Suppressor macrophage treated with lipopolysaccharide for 4 hours (primary cell): ENCODE measurements at regions not wholly inside any gene's neighbourhood (a gene's known extent, or its start where the extent isn't known, plus 50 kb on each side); places are given as distances from the start of the nearest gene placed in this dataset.
"Not testable (repeated sequence)": the region's sequence is repeated elsewhere in the genome, so short reads cannot be mapped to it uniquely, and the experiment has no call there.

Source experiments
- DNase-seq: peaks from one replicate; pipeline ENCODE4 v3.0.0-alpha.2; 2020

DNA sequence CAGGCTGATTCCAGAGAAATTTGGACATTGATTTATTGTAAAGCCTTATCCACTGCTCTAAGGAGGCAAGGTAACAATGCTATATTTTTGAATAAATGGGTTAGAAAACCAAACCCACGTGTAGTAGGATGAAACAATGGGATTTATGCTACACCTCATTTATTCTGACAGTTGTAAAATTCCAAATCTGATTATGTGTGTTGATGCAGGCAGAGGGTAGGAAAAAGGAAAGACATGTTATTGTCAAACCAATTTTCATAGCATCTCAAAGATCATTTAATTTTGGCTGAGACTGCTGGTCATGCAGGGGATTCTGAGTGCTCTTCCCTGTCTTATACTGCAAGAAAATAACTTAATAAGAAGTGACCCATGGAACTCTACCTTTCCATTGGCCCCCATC lies 1219.9 kb upstream of the SORCS1 start:
- no peak for DNase-seq

DNA sequence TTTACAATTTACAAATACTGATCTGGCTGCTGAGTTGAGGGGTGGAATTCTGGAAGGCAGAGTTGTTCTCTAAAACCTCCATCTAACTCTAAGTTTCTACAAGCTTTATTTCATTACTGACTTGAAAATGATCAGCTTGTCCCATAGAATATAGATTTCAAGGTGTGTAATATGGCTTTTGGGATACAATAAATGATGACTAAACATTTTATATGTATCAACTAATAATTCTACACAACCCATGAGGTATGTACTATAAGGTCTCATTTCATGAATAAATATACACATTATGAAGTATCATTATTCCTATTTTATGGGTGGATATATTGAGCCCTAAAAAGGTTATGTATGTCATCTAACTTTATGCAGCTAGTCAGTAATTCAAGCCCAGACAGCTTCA lies 1214.3 kb upstream of the SORCS1 start:
- DNase-seq: no peak

DNA sequence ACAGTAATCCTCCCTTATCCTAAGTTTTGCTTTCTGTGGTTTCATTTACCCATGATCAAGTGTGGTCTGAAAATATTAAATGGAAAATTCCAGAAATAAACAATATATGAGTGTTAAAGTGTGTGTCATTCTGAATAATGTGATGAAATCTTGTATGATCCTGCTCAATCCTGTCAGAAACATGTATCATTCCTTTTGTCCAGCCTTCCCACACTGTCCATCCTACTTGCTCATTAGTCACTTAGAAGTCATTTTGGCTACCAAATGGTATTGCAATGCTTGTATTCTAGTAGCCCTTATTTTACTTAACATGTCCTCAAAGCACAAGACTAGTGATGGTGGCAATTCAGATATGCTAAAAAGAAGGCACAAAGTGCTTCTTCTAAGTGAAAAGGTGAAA lies 1211.2 kb upstream of the SORCS1 start:
- no peak for DNase-seq

DNA sequence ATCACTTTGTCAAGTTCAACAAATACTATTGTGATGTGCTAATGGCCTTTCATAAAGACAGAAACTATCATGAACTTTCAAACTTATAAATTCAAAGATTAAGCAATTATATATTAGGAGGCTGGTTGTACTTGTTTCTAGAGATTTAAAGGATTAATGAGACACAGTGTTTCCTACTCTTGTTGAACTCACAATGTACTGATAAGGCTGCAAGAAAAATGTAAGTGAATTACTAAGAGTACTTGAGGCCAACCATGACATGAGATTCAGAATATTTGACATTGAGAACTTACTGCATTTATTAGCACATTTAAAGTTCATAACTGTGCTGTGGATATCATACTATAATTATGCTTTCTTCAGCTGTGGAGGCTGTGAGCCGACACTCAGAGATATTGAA lies 1210.5 kb upstream of the SORCS1 start:
- no peak for DNase-seq

DNA sequence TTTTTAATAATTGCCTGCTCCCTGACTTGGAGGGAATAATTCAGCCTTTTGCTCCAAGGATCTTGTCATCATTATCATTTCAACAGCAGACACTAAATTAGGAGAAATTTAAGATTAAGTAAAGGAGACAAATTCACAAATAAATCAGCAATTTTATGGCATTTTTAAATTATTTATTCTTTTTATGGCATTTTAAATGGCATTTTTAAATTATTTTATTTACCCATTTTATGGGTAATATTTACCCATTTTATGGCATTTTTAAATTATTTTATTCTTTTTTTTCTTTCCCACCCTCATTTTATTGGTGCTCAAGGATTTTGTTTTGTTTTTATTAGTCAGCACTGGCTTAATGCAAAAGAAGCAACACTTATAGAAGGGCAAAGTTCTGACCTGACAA lies 1201.0 kb upstream of the SORCS1 start:
- DNase-seq: no peak

DNA sequence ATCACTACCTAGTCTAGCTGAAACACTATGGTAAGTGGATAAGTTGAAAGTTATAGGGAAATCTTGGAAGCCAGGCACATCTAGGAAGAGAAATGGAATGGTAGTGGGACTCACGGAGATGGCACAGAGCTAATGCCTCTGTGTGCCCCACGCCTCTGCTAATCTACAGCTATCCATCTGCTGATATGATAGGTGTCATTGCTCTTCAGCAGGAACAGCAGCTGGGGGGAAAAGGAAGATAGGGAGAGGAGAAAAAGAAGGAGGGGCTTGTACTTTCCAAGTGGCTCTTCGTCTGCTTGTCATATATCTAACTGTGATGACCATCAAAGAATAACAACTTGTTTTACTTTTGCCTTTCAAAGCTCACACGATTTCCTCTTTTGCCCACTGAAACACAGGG lies 1199.1 kb upstream of the SORCS1 start:
- no peak for DNase-seq

DNA sequence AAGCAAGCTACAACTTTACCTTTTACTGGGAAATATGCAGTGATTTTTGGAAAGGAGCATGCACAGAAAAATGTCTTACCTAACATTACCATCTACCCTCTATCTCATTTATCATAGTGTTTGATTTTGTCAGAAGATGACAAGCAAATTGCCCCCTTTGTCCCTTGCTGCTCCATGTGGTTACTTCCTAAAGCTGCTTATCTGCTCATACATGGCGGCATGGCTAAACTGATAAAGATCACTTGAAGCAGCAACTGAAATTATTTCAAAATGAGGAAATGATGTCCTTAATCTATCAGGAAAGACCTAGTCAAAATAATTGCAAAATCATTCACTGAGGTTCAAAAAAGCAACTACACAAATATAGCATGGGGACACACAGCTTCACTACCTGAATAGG lies 1198.5 kb upstream of the SORCS1 start:
- no peak for DNase-seq

DNA sequence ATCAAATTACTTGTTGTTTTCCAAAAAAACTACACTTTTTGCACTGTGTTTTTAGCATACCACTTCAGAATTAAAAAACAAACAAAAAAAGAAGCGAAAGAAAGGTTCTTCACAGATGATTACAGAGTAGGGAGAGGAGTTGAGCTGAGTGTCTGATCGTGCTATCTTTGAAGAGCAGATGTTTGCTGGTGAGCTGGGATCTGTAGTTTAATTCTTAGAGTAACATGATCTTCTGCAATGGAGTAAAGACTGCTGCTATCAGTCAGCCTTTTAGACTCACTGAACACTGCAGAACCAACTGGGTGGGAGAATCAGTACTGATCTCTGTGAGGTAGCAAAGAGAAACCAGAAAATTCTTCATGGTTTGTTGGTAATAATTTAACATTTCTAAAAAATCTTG lies 1197.8 kb upstream of the SORCS1 start:
- no peak for DNase-seq

DNA sequence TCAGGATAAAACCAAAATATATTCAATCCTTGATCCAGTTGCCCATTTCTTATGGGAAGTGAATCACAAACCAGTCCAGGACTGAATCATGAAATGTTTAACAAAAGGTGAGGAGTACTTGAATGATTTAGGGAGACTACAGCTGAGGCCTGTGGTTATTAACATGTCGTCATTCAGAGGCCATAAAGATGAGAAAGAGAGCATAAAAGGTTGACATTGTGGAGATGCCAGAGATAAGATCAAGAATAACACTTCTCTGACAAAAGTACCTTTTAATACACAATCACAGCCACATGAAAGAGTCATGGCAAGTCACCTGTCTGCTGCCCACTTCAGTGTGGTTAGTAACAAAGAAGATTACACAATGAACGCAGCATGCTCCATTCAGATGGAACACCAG lies 1195.7 kb upstream of the SORCS1 start:
- DNase-seq: no peak

DNA sequence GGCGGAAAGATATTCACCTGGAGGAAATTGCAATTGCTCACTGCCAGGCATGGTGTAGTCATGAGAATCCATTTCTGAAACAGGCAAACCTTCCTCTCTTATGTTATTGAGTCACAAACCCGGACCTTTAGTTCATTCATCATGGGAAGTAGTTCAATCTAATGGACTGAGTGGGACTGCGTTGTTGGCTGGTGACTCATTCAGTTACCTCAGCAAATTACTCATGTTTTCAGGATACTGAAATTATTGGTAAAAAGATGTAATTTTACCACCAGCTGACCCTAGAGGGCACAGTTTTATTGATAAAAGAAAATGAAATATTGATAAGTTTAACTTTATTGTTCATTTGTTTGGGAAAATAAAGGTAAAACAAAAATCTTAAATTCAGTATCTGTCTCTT lies 1194.4 kb upstream of the SORCS1 start:
- peak; percentile 46 for DNase-seq

DNA sequence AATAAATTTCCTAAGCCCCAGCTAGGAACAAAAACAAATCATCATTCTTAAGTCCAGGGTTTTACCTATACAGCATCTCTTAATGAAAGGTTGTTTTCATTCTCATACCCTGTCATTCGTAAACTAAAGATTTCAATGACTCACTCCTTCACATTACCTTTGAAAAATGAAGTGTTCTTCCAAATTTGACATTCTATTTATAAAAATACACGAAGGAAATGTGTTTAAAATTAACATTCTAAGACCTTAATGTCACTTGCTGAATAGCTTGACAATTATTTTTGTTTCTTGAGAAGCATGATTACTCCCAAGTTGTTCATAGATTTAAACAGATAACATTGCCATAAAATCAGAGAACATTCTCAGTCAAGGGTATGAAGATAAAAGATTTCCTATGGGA lies 1188.3 kb upstream of the SORCS1 start:
- DNase-seq: no peak

DNA sequence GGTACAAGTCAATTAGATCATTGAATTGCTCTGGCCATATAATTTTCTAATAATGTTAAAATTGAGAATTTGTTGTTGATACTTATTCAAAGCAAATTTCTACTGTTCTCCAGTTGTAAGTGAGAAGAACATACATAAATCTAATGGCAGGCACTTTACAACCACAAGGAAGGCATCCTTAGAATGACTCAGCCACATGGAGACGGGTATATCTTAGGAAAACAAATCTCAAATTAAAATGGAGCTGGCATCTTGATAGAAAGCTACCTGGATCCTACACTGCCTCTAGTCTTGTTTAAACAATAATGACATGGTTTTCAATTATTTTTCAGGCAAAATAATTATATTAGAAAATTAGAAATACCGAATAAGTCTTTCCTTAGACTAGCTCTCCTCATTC lies 1183.7 kb upstream of the SORCS1 start:
- DNase-seq: no peak

DNA sequence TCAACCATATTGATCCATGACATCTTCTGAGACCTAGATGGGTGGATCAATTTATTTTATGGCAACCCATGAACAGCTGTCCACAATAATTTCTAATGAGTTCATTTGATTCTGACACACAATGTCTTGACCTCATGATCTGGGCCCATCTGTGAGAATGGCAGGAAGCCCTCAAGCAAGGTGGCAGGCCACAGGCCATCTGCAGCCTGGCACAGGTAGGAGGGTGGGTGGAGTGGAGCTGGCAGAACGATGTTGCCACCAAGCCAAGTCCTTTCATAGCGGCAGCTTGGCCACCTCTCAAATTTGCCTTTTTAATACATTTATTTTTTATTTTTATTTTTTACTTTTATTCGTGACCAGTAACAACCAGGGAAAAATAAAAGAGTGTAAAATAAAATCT lies 1181.6 kb upstream of the SORCS1 start:
- DNase-seq: no peak

DNA sequence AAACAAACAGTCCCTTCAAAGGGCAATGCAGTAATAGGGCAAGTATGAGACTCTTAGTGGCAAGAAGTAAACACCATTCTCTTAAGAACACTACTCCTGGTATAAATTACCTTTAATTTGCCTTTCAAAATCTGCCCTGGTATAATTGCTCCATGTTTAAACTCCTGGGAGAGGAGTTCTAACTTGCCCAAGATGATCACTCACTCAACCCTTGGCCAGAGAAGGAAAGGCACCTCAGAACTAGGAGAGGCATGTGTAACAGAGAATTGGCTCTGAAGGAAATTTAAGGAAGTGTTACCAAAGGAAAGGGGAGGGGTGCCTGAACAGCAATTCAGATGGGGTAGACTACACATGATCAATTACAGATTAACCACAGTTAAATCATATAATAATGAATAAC lies 1173.6 kb upstream of the SORCS1 start:
- DNase-seq: no peak

DNA sequence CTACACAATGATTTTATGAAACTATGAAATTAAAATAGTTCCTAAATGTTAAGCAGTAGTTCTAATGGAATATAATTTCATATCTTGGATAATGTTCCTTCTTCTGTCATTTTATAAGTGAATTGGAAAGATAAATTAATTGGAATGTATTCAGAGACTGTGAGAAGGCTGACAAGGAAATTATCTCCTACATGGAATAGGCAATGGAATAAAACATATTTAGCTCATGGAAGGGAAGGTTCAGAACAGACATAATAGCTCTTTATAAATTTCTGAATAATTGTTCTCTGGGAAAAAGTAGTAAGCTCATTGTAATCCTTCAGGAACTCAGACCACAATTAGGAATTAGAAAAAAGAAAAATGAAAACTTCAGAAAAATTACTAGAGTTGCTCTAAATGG lies 1172.3 kb upstream of the SORCS1 start:
- no peak for DNase-seq

DNA sequence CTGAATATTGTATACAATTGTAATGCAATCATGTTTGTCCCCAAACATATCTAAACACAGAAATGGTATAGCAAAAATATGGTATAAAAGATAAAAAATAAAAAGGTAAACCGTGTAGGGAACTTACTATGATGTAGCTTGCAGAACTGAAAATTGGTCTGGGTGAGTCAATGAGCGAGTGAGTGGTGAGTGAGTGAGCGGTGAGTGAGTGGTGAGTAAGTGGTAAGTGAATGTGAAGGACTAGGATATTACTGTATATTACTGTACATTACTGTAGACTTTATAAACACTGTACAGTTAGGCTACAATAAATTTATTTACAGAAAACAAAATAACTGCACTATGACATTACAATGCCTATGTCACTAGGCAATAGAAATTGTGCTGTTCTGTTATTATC lies 1163.2 kb upstream of the SORCS1 start:
- no peak for DNase-seq

DNA sequence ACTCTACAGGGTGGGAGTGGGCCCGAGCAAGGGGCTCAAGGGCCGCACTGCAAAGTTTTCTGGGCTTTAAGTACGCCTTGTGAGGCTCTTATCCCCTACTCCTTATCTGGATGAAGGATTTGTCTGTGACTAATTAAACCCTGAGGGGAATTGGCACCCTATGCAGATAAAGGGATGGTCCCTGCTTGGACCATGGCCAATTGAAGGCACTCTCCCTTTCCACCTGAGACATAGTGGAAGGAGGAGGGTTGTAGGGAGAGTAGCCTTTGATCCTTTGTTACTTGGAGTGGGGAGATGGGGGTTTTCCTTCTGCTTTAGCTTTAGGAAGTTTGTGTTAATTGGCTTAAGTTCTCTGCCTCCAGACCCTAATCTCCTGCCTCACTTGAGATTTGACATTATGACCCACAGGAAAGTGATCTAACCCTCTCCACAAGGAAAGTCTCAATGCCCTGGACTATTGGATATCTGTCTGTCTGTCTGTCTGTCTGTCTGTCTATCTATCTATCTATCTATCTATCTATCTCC lies 1158.8 kb upstream of the SORCS1 start:
- no peak for DNase-seq

DNA sequence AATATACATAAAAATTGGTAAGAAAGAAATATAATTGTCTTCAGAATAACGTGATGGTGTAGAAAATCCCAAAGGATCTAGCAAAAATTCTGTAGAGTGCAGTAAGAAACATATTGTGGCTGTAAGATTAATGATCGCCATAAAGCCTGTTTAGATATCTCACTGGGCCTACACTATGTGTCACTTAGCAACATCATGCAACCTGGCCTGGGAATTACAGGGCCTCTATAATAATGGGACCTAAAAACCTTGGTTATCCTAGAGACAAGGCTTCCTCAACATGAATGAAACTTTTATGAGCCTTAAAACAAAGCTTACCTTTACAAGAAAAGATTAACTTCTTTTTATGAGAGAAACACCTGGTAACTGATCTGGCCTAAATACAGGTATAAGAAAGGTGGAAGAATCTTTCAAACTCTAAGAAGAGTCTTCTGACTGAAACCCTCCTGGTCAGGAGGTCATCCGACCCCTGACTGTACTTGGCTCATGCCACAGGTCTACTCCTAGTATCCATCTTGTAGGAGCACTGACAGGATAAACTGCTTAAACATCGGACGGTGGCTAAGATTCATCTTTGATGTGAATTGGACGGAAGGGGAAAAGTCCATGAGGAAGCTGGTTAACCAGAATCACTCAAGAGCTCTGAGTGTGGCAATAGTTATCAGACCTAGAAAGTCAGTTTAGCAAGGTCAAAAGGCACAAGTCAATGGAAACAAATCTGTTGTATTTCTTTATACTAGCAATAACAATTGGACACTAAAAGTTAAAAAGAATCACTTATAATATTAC lies 1155.1 kb upstream of the SORCS1 start:
- DNase-seq: no peak

DNA sequence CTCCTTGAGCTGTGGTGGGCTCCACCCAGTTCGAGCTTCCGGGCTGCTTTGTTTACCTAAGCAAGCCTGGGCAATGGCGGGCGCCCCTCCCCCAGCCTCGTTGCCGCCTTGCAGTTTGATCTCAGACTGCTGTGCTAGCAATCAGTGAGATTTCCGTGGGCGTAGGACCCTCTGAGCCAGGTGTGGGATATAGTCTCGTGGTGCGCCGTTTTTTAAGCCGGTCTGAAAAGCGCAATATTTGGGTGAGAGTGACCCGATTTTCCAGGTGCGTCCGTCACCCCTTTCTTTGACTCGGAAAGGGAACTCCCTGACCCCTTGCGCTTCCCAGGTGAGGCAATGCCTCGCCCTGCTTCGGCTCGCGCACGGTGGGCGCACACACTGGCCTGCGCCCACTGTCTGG lies 1151.1 kb upstream of the SORCS1 start:
- DNase-seq: not testable (repeated sequence)

DNA sequence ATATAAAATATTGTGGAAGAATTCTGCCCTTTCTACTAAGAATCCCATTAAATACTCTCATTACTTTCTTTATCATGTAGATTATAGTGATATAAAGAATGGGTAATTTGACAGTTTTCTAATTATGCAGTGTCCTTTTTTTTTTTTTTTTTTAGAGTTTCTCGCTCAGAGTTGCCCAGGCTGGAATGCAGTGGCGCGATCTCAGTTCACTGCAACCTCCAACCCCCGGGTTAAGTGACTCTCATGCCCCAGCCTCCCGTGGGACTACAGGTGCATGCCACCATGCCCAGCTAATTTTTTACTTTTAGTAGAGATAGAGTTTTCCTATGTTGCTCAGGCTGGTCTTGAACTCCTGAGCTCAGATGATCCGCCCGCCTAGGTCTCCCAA lies 1143.4 kb upstream of the SORCS1 start:
- DNase-seq: no peak

DNA sequence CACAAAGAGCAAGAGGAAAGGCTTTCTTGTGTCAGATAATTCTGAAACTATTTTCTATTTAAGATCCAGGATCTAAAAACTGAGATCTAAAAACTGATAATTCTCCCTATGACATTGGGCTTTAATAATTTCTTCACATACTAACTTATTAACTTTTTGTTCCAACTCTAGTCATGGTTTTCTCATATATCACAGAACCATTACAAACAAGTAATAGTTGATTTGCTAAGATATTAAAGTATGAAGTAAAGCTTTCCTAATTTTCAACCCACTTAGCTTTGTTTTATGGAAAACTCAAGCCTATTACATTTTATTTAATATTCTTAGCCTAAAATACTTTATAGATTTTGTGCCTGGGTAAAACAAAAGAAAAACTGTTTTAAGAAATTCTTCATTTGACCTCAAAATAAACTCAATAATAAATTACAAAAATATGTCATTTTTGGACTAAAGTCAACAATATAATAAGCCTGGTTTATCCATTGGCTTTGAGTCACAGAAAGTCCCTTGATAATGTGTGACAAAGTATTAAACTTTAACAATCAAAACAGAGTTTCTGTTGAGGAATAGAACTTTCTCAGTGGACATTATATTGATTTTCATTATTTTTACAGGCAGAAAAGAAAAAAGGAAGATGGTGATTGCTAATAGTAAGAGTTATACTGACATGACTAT lies 1142.9 kb upstream of the SORCS1 start:
- no peak for DNase-seq

DNA sequence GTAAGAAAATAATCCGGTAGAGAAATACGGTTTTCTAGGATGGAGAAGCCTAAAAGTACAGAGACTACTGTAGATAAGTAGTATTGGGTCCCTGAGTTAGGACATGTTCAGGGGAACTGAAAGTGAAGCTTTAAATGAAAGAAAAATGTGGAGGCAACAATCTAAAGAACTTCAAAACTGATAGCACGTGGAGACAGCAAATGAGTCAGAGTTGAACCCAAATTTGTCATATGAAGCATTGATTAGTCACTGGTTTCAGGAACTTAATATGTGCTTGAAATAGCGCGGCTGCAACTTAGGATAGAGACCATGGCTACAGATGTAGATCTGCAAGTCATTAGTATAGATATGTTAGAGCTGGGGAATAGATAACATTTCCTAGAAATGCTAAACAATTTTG lies 1138.6 kb upstream of the SORCS1 start:
- DNase-seq: peak; percentile 3

DNA sequence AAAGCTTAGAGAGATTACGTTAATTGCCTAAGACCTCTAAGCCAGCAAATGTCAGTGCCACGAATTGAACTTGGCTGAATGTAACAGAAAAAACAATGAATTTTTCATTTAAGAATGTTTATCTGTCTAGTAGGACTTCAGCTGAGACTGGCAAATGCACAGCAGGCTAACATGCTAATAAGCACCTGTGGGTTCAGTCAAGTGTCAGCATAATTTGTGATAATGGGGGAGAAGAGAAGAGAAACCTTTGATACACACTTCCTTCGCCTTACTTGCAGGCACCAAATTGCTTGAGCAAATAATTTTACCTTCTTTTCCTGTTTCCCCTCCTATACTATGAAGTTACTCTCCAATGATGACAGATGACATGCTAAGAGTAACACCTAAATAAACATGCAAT lies 1136.5 kb upstream of the SORCS1 start:
- DNase-seq: no peak

DNA sequence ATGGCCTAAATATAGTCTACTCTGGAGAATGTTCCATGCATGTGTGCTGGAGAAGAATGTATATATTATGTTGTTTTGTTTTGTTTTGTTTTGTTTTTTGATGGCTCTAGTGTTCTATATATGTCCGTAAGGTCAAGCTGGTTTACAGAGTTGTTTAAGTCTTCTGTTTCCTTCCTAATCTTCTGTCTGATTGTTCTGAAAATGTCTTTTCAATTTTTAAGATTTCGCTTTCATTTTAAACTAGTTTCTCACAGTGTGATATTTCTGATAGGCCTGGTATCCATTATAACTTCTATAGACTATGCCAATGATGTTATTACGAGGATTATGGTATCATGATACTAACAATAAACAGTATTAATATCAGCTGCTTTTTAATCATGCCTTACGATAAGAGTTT lies 1126.3 kb upstream of the SORCS1 start:
- DNase-seq: no peak
